Panc1 (cell line): ENCODE measurements at regions not wholly inside any gene's neighbourhood (a gene's known extent, or its start where the extent isn't known, plus 50 kb on each side); places are given as distances from the start of the nearest gene placed in this dataset.

Source experiments
- ATAC-seq: fragments of 200-7000 bp; cut with Tn5 transposase; 2 replicates; pipeline ENCODE4 v1.9.1; 2020; ENCODE audit warnings: mild to moderate bottlenecking, moderate library complexity
- BruUV-seq: library from RNA; stranded (reverse); fragments of 400-500 nt; replicated peaks from 2 replicates; lab custom pipeline; 2021; lab: Mats Ljungman, UMichigan
- CTCF ChIA-PET: fragments of 300-600 bp; sonication (Branson Sonifier 250); formaldehyde crosslinking; loops from one replicate; lab custom pipeline; 2022; ENCODE audit warnings: antibody characterized with exemption; lab: Charles Lee
- POLR2A ChIA-PET: fragments of 300-600 bp; sonication (Branson Sonifier 250); formaldehyde crosslinking; loops from one replicate; lab custom pipeline; 2022; ENCODE audit warnings: antibody characterized with exemption; lab: Charles Lee
- DNase-seq: peaks from one replicate; pipeline ENCODE4 v3.0.0-alpha.2; 2010; ENCODE audit warnings: low read depth, low spot score
- H3K27ac ChIP-seq: 2 replicates; pipeline ENCODE4 v1.5.1; 2011; ENCODE audit warnings: mild to moderate bottlenecking, low read length, inconsistent platforms
- H3K27me3 ChIP-seq: fragments of 200-500 bp; sonication (Bioruptor generic); 2 replicates; pipeline ENCODE4 v1.6.0; 2014; ENCODE audit warnings: low read length, inconsistent platforms; ENCODE audit not compliant: control insufficient read depth, insufficient read depth
- H3K36me3 ChIP-seq: fragments of 200-500 bp; sonication (Bioruptor generic); 2 replicates; pipeline ENCODE4 v1.5.1; 2014; ENCODE audit warnings: inconsistent platforms, mild to moderate bottlenecking, low read length, moderate library complexity; ENCODE audit not compliant: control insufficient read depth, insufficient read depth
- H3K4me1 ChIP-seq: 2 replicates; pipeline ENCODE4 v1.5.1; 2011; ENCODE audit warnings: inconsistent platforms, mild to moderate bottlenecking, low read length, moderate library complexity; ENCODE audit not compliant: control insufficient read depth, insufficient read depth
- H3K4me3 ChIP-seq, 2 experiments: 2 replicates each; pipeline ENCODE4 v1.5.1; 2011 to 2012; ENCODE audit warnings: low read depth in 2 of 2, low read length in 2 of 2, mild to moderate bottlenecking in 2 of 2, inconsistent platforms in 1 of 2, moderate library complexity in 1 of 2
- H3K9me3 ChIP-seq: fragments of 200-500 bp; sonication (Bioruptor generic); 2 replicates; pipeline ENCODE4 v1.5.1; 2014; ENCODE audit warnings: low read depth, mild to moderate bottlenecking, inconsistent platforms, low read length, moderate library complexity; ENCODE audit not compliant: control insufficient read depth, insufficient read depth
- POLR2AphosphoS5 ChIP-seq: IDR thresholded peaks from 2 replicates; pipeline ENCODE4 v1.6.1; 2012; ENCODE audit warnings: mild to moderate bottlenecking, low read depth, low read length, moderate library complexity
- SIN3A ChIP-seq: IDR thresholded peaks from 2 replicates; pipeline ENCODE4 v1.6.1; 2012; ENCODE audit warnings: low read depth, mild to moderate bottlenecking, low read length, moderate library complexity, borderline replicate concordance; ENCODE audit not compliant: insufficient read depth
- TCF7L2 ChIP-seq: IDR thresholded peaks from 2 replicates; pipeline ENCODE4 v1.6.1; 2011; ENCODE audit warnings: mild to moderate bottlenecking, low read depth, low read length, inconsistent platforms
- in situ Hi-C: cut with HindIII; loops from 2 replicates; pipeline ENCODE4 v1.10.0; 2016; ENCODE audit warnings: low sequenced_read_pairs, low pct_unique_long_range_greater_than_20kb
- intact Hi-C: fragments of 100-400 bp; cut with micrococcal nuclease; formaldehyde crosslinking; loops from one replicate; pipeline ENCODE4 v1.10.0; 2022; ENCODE audit not compliant: unreplicated experiment
- TF ChIP-seq, protein P1 (sequence below): fragments of 450-650 bp; IDR thresholded peaks from 2 replicates; pipeline ENCODE4 v1.5.1; 2017; ENCODE audit warnings: mild to moderate bottlenecking
- TF ChIP-seq, protein P2 (sequence below), 2 experiments: IDR thresholded peaks; 2 replicates each; pipeline ENCODE4 v1.6.1; 2011 to 2012; ENCODE audit warnings: low read depth in 2 of 2, control low read depth in 1 of 2, low read length in 1 of 2, mild to moderate bottlenecking in 1 of 2, moderate library complexity in 1 of 2; ENCODE audit not compliant: insufficient read depth in 1 of 2

DNA sequence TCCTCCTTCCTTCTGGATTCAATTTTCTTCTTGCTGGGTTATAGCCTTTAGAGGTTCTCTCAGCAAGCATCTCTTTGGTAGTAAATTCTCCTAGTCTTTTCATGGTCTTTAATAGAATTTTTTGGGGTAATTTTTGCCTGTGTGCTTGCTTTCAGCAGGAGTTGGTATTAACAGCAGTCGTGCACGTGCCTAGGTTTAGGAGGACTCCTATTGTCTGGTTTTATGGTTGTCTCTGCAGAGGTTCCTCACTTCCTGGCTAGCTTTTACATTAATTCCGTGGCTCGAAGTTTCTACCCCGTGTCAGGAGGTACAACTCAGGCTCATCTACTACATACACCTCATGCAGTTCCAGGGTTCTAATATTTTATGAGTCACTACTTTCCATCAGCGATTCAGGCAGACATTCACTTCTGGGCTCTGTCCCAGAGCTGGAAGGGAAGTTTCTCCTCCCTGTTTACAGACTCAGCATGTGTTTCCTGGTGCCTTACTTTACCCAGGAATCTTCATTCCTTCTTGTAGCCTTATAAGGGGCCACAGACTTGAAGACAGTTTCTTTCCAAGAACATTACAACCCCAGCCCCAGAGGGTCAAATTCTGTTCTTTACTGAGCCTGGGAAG lies 643.6 kb downstream of the HS3ST4 start:
- ChIA-PET POLR2A (no interaction called here), CTCF (no interaction called here)
- no peaks in the 10 kb centered on the region for H3K36me3 ChIP-seq
- H3K4me1 ChIP-seq = no peaks in the 10 kb centered on the region
- intact Hi-C loops = no loop called here
- no peak overlapping the region for H3K4me3 ChIP-seq
- in situ Hi-C loops = no loop called here
- no peaks in the 10 kb centered on the region for H3K27me3 ChIP-seq
- no peak overlapping the region for H3K27ac ChIP-seq
- BruUV-seq = no TSS peak
- ATAC-seq (no peak), DNase-seq (no peak)
- TF ChIP-seq, protein P1, sequence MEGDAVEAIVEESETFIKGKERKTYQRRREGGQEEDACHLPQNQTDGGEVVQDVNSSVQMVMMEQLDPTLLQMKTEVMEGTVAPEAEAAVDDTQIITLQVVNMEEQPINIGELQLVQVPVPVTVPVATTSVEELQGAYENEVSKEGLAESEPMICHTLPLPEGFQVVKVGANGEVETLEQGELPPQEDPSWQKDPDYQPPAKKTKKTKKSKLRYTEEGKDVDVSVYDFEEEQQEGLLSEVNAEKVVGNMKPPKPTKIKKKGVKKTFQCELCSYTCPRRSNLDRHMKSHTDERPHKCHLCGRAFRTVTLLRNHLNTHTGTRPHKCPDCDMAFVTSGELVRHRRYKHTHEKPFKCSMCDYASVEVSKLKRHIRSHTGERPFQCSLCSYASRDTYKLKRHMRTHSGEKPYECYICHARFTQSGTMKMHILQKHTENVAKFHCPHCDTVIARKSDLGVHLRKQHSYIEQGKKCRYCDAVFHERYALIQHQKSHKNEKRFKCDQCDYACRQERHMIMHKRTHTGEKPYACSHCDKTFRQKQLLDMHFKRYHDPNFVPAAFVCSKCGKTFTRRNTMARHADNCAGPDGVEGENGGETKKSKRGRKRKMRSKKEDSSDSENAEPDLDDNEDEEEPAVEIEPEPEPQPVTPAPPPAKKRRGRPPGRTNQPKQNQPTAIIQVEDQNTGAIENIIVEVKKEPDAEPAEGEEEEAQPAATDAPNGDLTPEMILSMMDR = no peak
- TF ChIP-seq, protein P2, sequence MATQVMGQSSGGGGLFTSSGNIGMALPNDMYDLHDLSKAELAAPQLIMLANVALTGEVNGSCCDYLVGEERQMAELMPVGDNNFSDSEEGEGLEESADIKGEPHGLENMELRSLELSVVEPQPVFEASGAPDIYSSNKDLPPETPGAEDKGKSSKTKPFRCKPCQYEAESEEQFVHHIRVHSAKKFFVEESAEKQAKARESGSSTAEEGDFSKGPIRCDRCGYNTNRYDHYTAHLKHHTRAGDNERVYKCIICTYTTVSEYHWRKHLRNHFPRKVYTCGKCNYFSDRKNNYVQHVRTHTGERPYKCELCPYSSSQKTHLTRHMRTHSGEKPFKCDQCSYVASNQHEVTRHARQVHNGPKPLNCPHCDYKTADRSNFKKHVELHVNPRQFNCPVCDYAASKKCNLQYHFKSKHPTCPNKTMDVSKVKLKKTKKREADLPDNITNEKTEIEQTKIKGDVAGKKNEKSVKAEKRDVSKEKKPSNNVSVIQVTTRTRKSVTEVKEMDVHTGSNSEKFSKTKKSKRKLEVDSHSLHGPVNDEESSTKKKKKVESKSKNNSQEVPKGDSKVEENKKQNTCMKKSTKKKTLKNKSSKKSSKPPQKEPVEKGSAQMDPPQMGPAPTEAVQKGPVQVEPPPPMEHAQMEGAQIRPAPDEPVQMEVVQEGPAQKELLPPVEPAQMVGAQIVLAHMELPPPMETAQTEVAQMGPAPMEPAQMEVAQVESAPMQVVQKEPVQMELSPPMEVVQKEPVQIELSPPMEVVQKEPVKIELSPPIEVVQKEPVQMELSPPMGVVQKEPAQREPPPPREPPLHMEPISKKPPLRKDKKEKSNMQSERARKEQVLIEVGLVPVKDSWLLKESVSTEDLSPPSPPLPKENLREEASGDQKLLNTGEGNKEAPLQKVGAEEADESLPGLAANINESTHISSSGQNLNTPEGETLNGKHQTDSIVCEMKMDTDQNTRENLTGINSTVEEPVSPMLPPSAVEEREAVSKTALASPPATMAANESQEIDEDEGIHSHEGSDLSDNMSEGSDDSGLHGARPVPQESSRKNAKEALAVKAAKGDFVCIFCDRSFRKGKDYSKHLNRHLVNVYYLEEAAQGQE (IDR thresholded peaks at IDR 0.05; ENCODE audit: insufficient read depth in 1 of 2, low read depth in 2 of 2, low read length in 1 of 2) = no peak
- TF ChIP-seq POLR2AphosphoS5 (no peak), TCF7L2 (no peak), SIN3A (no peak)
- H3K9me3 ChIP-seq = no peaks in the 10 kb centered on the region

DNA sequence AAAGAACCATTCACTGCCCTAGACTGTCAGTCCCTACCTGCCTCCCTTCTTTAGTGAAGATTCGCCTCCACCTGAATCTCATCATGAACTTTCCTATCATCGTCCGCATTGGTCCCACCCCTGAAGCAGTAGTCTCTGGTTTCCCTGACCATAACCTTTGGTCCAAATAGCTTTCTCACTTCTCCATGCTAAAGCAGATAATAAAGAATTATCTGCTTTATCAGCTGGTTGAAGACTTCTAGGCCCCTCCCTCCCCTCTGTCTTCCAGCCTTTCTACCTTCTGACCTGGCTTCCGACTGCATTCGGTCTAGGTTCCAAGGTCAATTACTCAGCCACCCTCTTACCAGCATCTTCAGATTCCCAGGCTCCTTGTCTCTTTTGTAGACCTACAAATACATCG lies 650.9 kb downstream of the HS3ST4 start:
- no peak overlapping the region for H3K4me3 ChIP-seq
- CTCF ChIA-PET = no interaction called here
- in situ Hi-C loops = no loop called here
- DNase-seq (no peak), ATAC-seq (no peak)
- no peaks in the 10 kb centered on the region for H3K4me1 ChIP-seq
- BruUV-seq = no TSS peak
- POLR2A ChIA-PET = no interaction called here
- TF ChIP-seq, protein P1 = no peak
- no peak for TF ChIP-seq TCF7L2
- no peak for TF ChIP-seq POLR2AphosphoS5
- no peak for TF ChIP-seq SIN3A
- TF ChIP-seq, protein P2 (IDR thresholded peaks at IDR 0.05; ENCODE audit: insufficient read depth in 1 of 2, low read depth in 2 of 2, low read length in 1 of 2) = no peak
- H3K9me3 ChIP-seq = no peaks in the 10 kb centered on the region
- H3K27me3 ChIP-seq = no peaks in the 10 kb centered on the region
- H3K36me3 ChIP-seq = no peaks in the 10 kb centered on the region
- intact Hi-C loops = no loop called here
- H3K27ac ChIP-seq = no peak overlapping the region
